ENCODE measurements at regions not wholly inside any gene's neighbourhood (a gene's known extent, or its start where the extent isn't known, plus 50 kb on each side); places are given as distances from the start of the nearest gene placed in this dataset.

DNA sequence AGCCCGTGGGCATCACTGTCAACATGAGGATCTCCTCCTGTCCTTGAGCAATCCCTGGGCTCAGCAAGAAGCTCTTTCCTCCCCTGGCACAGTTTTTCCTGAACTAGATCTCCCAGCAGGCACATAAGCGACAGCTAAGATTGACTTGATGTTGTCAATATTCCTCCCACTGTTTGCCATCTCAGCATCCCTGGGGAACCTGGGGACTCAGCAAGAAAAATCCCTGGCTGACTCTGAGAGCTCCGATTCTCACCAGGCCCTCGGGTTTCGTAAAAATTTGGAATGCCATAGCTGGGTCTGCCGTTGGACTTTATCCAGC lies 687.2 kb downstream of the MATN1 start:
- TF ChIP-seq, protein P1, sequence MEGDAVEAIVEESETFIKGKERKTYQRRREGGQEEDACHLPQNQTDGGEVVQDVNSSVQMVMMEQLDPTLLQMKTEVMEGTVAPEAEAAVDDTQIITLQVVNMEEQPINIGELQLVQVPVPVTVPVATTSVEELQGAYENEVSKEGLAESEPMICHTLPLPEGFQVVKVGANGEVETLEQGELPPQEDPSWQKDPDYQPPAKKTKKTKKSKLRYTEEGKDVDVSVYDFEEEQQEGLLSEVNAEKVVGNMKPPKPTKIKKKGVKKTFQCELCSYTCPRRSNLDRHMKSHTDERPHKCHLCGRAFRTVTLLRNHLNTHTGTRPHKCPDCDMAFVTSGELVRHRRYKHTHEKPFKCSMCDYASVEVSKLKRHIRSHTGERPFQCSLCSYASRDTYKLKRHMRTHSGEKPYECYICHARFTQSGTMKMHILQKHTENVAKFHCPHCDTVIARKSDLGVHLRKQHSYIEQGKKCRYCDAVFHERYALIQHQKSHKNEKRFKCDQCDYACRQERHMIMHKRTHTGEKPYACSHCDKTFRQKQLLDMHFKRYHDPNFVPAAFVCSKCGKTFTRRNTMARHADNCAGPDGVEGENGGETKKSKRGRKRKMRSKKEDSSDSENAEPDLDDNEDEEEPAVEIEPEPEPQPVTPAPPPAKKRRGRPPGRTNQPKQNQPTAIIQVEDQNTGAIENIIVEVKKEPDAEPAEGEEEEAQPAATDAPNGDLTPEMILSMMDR (IDR thresholded peaks at IDR 0.05; ENCODE audit: low read depth, low read length, poor library complexity, severe bottlenecking): no peak
- no peak for TF ChIP-seq EZH2phosphoT487 (IDR thresholded peaks at IDR 0.05; ENCODE audit: borderline replicate concordance, low read length)
